ENCODE measurements at regions not wholly inside any gene's neighbourhood (a gene's known extent, or its start where the extent isn't known, plus 50 kb on each side); places are given as distances from the start of the nearest gene placed in this dataset.
"Not testable (repeated sequence)": the region's sequence is repeated elsewhere in the genome, so short reads cannot be mapped to it uniquely, and the experiment has no call there.

DNA sequence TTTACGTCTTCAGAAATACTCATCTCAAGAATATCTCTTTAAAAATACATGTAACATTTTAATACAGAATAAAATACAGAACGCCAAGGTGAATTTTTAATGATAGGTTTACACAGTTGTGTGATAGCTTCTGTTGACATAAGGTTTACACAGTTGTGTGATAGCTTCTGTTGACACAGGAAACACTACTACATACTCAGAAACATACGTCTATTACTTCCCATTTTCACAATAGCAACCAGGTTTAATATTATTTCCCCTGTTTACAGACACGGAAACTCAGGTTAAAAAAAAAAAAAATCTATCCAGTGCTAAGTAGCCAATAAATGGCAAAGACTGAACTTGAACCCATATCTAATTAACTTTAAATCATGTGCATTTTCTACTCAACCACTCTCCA is 571.2 kb downstream of the LIG4 start:
- DNase-seq = no peak

DNA sequence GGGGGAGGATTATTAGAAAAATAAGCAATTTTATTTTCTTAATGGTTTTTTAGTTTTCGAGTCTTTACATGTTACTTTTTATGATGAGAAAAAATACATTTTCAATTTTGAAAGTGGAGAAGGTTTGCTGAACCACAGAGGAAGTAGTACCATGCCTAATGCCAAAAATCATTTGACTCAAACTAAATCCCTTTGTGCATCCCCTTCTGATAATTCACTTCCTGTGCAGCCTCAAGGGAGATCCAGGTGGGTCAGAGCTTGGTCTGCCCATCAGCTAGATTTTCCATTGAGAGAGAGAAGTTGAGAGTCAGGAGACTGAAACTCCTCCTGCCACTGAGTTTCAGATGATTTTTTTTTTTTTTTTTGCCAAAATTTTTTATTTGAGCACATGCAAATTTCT is 571.7 kb downstream of the LIG4 start:
- DNase-seq = no peak

DNA sequence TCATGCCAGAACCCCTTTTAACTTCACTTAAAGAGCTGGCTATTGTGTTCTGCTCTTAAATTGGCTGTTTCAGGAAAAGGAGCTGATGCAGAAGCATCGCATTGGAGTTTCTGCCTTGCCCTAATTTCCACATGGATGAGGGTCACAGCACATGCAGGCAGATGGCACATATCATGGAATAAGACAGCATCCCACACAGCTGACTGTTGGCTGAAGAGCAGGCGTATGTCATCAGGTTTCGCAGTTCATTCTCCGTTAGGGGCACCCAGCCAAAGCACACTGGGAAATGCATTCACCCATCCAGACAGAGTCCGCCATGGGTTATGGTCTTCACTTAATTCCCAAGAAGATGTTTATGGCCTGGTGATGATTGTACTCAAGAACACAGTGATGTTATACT is 572.5 kb downstream of the LIG4 start:
- DNase-seq = no peak

DNA sequence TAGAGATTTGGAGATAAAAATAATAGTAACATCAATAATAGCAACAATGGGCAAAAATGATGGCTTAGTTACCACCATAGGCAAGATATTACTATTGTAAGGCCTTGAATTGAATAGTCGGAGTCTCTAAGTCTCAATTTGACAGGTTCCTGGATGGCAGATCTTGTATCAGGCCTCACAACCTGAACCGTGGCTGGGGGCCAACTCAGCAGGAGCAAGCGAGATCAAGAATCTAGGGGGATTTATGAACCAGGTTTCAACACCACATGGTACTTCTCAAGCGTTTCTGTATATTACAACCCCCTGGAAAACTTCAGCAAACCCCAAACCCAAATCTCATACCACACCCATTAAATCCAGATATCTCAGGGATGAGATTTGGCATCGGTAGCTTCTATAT is 573.8 kb downstream of the LIG4 start:
- DNase-seq = no peak

DNA sequence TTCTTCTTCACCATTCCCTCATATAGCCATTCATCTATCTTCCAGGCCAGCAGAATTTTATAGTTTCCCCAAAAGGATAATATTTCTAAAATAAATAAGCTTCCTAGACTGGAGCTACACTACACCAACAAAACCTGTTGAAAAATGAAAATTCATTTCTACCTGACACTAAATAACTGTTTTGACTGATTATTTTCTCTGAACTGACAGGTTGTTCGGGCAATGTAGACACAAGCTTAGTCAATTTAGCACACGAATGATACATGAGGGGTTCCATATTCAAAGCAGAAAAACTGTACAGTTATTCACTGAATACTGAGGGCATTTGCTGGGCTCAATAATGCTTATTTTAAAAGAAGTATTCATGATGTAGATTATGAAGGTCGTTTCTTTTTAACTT is 589.7 kb downstream of the LIG4 start:
- no peak for DNase-seq

DNA sequence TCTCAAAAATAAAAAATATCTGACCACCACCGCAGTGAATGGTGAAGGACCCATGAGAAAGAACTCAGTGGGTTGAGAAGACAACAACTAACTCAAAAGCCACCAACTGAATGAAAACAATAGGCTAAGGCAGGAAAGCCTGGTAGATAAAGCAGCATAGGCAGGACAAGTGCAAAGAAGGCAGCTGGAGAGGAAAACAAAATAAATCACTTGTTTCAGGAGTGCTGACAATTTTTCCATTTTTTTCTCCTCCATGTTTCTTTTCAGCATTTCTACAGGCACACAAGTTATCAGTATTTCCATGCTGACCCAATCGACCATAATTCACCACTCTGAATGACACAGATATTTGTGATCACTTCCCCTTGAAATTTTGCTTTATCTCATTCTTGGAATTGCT is 597.8 kb downstream of the LIG4 start:
- DNase-seq = no peak

DNA sequence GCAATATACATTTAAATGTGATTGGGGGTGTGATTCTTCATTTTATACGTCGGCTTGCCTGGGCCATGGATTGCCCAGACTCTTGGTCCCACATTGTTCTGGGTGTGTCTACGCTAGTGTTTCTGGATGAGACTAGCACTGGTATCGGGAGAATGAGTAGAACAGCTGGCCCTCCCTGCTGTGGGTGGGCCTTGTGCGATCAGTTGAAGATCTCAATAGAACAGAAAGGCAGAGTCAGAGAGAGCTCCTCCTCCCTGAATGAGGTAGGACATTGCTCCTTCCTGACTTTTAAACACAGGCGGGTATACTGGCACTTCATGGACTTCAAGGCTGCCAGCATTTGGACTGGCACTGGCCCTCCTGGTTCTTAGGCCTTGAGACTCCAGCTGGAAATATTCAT is 603.0 kb downstream of the LIG4 start:
- DNase-seq = no peak

DNA sequence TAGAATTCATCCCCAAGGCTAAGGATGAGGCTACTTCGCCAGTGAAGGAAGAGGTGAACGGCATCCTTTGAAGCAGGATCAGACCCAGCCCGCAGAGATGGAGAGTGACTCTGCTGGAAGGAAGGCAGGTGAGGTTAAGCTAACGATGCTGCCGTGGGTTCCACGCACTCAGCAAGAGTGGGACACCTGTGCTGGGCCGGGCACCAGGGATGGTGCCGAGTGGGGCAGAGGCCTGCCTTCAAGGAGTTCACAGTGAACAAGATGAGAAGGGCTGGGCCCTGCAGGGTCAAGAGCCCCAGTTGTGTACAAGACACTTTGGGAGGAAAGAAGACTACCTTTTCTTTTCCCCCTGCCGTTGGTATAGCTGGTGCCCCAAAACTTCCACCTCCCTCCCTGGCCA is 606.6 kb downstream of the LIG4 start:
- no peak for DNase-seq

DNA sequence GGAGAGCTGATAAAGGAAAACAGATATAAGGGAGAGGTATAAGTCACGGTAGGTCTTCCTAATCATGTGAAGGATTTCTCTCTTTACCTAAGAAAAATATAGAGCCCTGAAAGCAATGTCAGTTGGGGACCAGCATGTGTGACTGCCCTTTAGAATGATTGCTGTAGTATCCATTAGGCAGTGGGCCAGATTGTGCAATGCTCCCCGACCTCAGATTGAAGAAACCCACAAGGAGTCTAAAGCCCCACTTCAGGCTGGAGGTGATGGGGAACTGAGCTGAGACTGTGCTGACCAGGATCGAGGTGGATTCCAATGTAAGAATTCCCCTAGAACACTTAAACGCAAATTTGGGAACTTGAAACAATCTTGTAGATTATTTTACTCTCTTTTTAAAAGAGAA is 614.4 kb downstream of the LIG4 start:
- no peak for DNase-seq

DNA sequence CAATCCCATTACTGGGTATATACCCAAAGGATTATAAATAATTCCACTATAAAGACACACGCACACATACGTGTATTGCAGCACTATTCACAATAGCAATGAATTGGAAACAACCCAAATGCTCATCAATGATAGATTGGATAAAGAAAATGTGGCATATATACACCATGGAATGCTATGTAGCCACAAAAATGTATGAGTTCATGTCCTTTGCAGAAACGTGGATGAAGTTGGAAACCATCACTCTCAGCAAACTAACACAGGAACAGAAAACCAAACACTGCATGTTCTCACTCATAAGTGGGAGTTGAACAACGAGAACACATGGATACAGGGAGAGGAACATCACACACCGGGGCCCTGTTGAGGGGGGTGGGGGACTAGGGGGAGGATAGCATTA is 619.0 kb downstream of the LIG4 start:
- DNase-seq = not testable (repeated sequence)

DNA sequence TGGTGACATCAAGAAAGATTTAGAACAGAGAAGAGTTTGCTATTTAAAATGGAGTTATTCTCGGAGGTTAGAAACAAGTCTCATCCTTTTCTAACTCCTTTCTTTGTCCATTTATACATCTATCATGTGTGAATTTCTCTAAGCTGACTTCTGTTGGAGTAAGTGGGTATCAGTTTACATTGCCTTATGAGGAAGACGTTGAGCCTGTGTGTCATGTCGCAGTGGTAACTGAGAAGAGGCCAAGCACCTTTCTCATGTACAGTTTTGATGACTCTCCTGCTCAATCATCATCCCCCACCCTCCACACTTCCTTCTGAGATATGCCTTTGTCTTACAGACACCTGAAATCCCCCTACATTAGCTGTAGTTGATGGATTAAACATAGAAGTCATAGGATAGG is 624.8 kb downstream of the LIG4 start:
- DNase-seq = no peak

DNA sequence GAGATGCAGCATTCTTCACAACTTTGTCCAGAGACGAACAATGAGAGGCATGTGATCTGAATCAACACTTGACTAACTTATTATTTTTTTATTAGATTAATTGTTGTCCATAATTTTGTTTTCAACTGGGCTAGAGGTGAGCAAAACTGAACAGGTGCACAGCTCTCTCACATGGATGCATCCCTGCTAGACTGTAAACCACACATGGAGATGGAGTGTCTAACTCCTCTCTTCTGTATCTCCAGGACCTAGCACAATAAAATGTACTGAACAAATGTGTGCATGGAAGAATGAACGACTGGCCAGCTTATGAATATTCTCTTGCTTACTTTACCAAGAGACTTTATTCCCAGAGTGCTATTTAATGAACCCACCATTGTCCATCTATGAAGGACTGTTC is 627.7 kb downstream of the LIG4 start:
- no peak for DNase-seq

DNA sequence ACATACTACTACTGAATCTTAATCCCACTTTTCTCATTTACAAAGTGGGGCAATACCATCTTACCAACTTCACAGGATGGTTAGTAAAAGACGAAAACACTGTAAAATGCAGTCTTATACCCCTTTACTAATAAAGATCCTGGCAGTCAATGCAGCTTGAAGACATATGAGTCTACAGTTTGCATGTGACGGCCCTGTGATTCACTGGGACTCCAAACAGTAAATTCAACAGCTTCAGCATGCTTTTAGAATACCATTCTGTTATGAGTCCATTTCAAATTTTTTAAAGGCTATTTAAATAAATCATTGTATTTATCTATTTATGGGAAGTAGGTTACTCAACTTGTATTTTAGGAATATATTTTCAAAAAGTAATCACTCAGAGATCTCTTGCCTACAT is 629.1 kb downstream of the LIG4 start:
- DNase-seq = no peak

DNA sequence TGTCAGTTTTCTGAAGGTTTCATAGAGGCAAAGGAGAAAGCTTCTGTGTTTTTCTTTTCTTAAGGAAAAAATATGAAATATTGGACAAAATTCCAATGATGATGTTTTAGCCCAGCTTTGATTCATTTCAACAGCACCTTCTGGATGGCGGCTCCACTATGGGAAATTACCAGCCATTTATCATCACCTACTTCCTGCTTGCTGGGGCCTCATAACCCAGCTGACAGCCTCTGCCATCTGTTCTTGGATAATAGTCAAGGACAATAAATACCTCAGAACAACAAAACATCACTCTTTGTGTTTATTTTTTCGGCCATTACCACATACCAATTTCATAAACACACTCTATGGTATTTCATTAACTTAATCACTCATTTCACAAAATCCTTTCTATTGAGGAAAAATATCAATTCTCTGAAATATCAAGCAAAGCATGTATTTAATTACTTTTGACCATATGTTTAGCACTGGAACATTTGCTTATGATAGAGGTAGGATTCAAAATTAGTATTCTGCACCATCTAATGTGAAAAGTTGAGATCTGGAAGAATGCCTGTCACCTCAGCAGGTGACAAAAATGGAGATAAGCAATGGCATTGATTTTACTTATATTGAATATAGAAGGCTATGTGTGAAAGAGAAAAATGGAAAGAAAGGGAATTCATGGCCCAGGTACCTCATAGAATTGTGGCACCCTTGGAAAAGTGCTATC is 629.7 kb downstream of the LIG4 start:
- DNase-seq = no peak

DNA sequence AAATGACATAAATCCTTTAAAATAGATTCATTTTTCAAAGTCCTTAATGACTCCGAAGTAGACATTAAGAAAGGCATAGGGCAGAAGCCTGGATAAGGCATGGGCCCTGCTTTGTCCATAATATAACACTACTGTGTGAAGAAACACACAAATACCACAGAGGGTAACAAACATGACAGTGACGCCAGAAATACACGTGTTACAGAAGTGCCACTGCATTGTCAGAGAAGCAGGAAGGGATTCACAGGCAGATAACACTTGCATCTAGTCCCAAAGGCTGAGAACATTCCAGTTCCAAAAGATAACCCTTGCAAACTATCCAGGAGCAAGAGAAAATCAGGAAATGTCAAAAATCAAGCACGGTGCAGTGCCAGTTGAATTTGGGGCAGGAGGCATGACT is 633.2 kb downstream of the LIG4 start:
- no peak for DNase-seq

DNA sequence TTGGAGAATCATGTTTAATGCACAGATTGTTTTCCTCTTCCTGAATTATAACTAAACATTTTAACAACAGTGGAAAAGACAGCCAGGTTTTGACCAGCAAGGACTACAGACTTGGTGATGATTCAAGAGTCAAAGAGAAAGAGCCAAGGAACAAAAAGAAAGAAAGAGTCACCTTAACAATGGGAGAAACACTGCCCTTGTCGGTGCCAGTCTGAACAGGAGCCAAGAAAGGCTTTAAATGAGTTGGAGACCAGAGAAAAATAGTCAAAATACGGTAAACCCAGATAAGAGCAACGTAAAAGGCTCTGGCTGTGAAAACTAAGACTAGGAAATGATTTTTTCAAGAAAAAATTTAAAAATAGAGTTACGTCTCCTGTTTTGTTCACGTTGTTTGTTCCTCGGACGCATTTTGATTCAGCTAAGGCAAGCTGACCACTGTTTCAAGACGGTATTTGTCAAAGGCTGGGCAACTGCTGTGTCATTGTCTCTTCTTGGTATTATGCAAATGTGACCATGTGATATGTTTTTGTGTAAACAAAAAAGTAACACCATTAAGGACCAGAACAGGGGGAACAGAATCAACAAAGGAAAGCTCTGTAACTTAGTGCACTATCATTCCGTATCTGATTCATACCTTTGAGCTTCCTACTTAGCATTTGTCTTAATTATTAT is 634.5 kb downstream of the LIG4 start:
- DNase-seq = no peak

DNA sequence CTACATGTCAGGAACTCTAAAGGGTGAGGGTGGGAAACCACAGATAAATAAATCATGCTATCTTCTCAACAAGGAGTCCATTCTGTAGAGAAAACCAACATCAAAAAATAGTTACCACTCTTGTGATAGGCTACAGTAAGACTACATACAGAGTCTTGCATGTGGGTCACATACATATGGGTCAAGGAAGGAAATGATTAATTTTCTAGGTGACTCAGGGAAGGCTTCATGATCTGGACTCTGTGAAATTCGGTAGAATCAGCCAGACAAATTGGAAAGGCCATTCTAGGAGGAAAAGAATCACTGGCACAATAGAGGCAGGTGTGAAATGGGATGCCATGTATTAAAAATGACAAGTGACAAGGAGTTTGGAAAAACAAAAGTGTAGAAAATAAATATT is 638.9 kb downstream of the LIG4 start:
- no peak for DNase-seq

DNA sequence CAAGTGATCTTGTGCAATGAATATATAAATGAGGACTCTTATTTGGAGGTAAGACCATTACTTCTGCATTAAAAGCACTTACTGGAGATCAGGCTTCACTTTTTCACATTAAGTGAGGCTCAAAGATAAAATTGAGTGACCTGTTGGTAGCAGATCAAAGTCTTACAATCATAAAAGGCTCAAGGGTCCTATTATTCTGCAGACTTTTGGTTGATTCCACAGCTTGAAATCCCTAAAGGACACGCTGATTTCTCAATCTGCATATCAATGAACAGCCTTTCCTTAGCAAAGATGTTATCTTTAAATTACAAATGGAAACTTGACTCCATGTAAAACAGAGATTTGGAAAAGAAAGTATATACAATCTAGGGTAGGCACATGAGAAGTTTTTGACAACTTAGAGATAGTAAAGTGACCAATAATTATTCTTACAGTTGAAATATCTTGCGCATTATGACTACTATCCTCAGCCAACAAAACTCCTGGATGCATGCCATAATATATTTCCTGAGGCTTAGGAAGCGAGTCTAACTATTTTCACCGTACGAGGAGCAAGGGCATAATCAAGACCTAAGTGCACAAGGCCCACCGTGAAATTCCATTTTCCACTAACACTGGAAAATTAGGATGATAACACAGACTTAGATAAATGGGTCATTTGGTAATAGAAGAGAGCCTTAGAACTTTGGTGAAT is 640.7 kb downstream of the LIG4 start:
- no peak for DNase-seq

DNA sequence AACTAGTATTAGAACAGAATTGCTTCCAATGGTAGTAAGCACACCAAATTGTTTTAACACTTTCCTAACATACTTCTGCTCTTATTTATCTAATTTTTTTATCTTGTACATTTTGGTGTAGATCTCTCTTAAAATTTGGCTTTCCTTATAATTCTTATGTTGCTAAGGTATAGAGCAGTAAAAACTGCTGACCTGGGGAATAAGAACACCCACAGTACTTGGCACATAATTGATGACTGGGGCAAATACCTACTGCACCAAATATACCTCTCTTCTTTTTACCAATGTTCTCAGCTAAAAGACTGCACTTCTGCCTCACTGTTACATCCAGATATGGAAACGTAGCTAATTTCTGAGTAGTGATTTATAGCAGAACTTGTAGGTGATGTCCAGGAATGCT is 642.2 kb downstream of the LIG4 start:
- no peak for DNase-seq

DNA sequence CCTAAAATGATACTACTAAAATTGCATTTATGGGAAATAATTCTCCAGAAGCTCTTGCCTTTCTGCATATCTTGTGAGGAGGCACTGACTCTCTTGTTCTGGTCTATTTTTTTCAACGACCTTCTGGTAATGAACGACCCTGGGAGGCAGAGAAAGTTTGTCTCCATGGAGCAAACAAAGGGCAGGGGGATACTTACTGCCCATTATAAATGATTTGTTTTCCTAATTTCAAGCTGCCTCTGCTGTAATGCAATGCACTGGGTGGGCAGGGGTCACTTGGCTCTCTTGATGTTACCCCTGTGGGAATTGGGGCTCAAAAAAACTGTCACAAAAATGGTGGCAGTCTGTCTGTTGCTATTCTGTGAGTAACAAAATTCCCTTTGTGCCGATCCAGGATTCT is 643.2 kb downstream of the LIG4 start:
- DNase-seq = no peak

DNA sequence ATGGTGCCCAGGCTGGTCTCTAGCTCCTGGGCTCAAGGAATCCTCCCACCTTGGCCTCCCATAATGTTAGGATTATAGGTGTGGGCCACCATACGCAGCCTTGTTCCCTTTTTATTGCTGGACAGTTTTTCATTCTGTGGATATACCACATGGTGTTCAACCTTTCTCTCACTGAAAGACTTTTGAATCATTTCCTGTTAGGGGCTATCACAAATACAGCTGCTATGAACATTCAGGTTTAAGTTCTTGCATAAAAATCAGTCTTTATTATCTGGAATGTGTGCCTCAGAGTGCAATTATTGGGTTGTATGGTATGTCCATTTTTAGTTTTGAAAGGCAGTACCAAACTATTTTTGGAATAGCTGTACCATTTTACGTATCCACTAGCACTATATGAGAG is 647.2 kb downstream of the LIG4 start:
- no peak for DNase-seq

DNA sequence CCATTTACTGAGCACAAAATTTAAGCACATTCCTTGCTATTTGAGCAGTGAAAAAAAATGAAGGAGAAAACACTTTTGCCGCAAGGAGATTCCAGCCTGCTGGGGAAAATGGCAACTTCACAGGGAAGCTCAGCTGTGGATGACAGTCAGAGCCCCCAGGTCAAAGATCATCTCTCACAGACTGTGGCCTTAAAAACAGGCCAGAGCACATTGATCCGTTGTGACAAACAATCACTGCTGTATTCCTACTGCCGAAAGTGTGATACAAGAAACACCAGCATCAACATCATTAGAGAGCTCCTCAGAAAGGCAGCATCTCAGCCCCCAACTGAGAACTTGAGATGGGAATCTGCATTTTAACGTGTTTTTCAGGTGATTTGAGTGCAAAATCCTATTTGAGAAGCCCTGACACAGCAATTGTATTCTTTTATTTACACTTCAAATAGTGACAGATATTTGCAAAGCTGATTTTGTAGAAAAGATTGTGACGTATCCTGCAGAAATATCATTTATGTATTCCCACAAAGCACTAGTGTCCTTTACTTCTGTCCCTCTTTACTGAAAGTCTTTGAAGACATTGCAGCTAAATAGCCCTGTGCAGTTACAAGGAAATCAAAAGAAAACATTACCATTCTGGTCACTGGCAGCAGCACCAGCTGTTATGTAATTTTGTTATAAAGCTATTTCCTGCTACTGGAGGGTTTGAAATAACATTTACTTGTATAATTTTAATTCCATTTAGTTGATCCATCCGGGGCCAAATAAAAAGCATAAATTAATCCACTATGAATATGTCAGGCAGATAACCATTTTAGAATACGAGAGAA is 652.0 kb downstream of the LIG4 start:
- no peak for DNase-seq

DNA sequence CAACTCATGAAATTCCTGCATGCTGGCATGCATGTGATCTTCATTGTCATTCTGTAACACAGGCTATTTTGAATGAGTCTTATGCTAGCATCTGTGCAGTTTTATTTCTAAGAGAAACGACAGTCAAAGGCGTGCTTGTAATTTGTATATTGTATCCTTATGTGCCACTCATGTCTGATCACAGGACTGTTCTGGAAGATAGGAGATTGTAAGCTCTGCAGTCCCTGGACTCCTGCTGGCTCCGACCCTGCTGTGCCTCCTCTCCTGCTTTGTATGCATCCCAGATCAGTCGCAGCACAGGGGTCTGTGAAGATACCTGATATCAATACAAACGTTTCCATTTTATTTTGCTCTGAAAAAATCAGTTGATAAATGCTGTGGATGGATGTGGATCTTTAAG is 653.1 kb downstream of the LIG4 start:
- no peak for DNase-seq

DNA sequence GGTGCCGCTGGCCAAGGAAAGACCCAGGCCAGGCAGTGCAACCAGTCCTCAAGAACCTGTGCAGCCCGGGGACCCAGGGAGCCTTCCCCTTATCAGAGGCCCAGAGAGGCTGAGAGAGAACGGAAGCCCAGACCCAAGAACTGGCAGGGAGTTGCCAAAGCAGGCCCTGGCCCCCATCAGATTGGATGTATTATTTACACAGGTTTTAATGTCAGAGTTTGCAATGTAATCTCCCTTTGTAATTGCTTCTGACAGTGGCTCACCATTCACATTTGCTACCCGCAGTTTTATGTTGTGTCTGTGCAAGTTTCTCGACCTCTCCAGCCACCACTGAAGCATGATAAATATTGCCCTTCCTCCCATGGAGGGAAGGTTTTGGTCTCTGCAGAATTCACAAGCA is 660.9 kb downstream of the LIG4 start:
- DNase-seq = no peak
